Right lobe of liver (tissue), 6 donors: ENCODE measurements at regions not wholly inside any gene's neighbourhood (a gene's known extent, or its start where the extent isn't known, plus 50 kb on each side); places are given as distances from the start of the nearest gene placed in this dataset.

ENCODE experiments used
- ATAC-seq, 4 donors: fragments of 200-7000 bp; cut with Tn5 transposase; one replicate each; pipeline ENCODE4 v1.9.1; 2020; ENCODE audit warnings: mild to moderate bottlenecking in 4 of 4, moderate library complexity in 4 of 4
- DNase-seq, 3 donors: peaks; one replicate each; pipeline ENCODE4 v3.0.0-alpha.2; 2020
- H3K27ac ChIP-seq, 3 donors: fragments of 200-600 bp; one replicate each; pipeline ENCODE4 v1.8.0; 2022
- H3K27me3 ChIP-seq, 2 donors: fragments of 200-600 bp; one replicate each; pipeline ENCODE4 v1.8.0; 2022
- H3K36me3 ChIP-seq, 4 donors: fragments of 200-600 bp; sonication (generic) in 1 of 4; one replicate each; pipeline versions ENCODE4 v1.5.1 to v1.8.0; 2017 to 2022; ENCODE audit warnings: control low read depth in 1 of 4
- H3K4me1 ChIP-seq, 4 donors: fragments of 200-600 bp; sonication (generic) in 1 of 4; one replicate each; pipeline versions ENCODE4 v1.5.1 to v1.8.0; 2017 to 2022; ENCODE audit warnings: control low read depth in 1 of 4
- H3K4me3 ChIP-seq, 3 donors: fragments of 200-600 bp; one replicate each; pipeline ENCODE4 v1.8.0; 2022
- H3K9me3 ChIP-seq, 4 donors: fragments of 200-600 bp; sonication (generic) in 1 of 4; one replicate each; pipeline versions ENCODE4 v1.5.1 to v1.8.0; 2017 to 2022; ENCODE audit warnings: control low read depth in 1 of 4
- POLR2A ChIP-seq: fragments of 450-650 bp; IDR thresholded peaks from one replicate; pipeline ENCODE4 v1.6.1; 2017; ENCODE audit warnings: antibody characterized with exemption, mild to moderate bottlenecking
- WGBS: methylation state at CpG from one replicate; pipeline ENCODE4 v1.1.6; 2018; ENCODE audit warnings: low coverage, low lambda C conversion rate; ENCODE audit not compliant: insufficient coverage; ENCODE audit errors: missing lambda C conversion rate; 5-methylcytosine and 5-hydroxymethylcytosine counted together
- intact Hi-C, 2 donors: fragments of 100-400 bp; cut with DNase I; formaldehyde crosslinking; loops; one replicate each; pipeline versions ENCODE4 v1.11.2 to v1.14.1; 2022
- TF ChIP-seq, protein P1 (sequence below), 4 donors: fragments of 200-600 bp in 3 of 4; fragments of 450-650 bp in 1 of 4; IDR thresholded peaks; one replicate each; pipeline versions ENCODE4 v1.5.1 to v1.8.0; 2016 to 2022; ENCODE audit warnings: antibody characterized with exemption in 4 of 4, mild to moderate bottlenecking in 2 of 4
- donor health status: DM: no; HTN: yes; CAD: no.
- donor health status: DM: no; HTN: no; CAD: no.
- donor health status: DM: no; HTN: no; CAD: no.
- donor health status: DM: no; HTN: yes; CAD: no.
- donor health status: DM: no; HTN: yes; CAD: no.

DNA sequence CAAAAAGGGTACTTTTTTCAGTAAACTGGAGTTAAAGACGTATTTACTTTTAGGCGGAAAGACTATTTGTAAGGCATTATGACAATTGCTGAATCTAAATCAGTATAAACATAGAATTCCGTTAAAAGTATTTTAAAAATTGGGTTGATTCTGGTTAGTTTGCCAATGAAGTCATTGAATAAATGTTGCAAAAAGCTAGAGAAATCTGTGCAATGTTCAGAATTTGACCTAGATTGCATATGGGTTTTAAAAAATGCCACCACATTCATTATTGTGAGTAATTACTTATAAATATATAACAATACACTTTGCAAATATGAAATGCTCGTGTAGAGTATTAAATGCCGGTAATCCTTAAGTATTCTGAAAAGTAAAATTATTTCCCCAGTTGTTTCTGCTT is 116.5 kb upstream of the EEF1E1 start:
- H3K27me3 ChIP-seq, result no peaks in the 10 kb centered on the region
- H3K27ac ChIP-seq, result no peak overlapping the region
- 25% methylated on average over 5 of the region's 5 CpGs for WGBS
- intact Hi-C loops, result no loop called here
- ATAC-seq (no peak), DNase-seq (no peak)
- no peaks in the 10 kb centered on the region for H3K36me3 ChIP-seq
- no peaks in the 10 kb centered on the region for H3K9me3 ChIP-seq
- no peaks in the 10 kb centered on the region for H3K4me1 ChIP-seq
- TF ChIP-seq, protein P1, sequence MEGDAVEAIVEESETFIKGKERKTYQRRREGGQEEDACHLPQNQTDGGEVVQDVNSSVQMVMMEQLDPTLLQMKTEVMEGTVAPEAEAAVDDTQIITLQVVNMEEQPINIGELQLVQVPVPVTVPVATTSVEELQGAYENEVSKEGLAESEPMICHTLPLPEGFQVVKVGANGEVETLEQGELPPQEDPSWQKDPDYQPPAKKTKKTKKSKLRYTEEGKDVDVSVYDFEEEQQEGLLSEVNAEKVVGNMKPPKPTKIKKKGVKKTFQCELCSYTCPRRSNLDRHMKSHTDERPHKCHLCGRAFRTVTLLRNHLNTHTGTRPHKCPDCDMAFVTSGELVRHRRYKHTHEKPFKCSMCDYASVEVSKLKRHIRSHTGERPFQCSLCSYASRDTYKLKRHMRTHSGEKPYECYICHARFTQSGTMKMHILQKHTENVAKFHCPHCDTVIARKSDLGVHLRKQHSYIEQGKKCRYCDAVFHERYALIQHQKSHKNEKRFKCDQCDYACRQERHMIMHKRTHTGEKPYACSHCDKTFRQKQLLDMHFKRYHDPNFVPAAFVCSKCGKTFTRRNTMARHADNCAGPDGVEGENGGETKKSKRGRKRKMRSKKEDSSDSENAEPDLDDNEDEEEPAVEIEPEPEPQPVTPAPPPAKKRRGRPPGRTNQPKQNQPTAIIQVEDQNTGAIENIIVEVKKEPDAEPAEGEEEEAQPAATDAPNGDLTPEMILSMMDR (IDR thresholded peaks at IDR 0.05), result no peak
- TF ChIP-seq POLR2A, result no peak
- H3K4me3 ChIP-seq, result no peak overlapping the region

DNA sequence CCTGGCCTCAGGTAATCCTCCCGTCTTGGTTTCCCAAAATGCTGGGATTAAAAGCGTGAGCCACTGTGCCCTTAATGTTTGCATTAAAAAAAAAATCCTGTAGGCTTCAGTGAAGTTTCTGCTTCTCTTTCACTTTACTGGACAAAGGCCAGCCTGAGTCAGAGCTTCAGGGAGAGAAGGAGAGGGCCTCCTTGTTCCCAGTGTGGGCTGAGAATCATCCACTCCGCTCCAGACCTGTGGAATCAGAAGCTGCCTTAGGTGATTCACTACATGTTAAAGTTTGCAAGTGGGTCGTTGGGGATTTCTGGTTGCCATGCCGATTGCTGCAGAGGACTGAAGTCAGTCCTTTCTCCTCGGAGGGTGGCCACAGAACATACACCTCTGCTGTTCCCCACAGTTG is 113.3 kb upstream of the EEF1E1 start:
- intact Hi-C loops, result no loop called here
- H3K4me1 ChIP-seq, result no peaks in the 10 kb centered on the region
- no peak overlapping the region for H3K27ac ChIP-seq
- TF ChIP-seq, protein P1 (IDR thresholded peaks at IDR 0.05), result no peak
- TF ChIP-seq POLR2A, result no peak
- no peaks in the 10 kb centered on the region for H3K27me3 ChIP-seq
- H3K36me3 ChIP-seq, result no peaks in the 10 kb centered on the region
- no peak overlapping the region for H3K4me3 ChIP-seq
- H3K9me3 ChIP-seq, result no peaks in the 10 kb centered on the region
- ATAC-seq (no peak), DNase-seq (no peak)
- WGBS, result 25% methylated on average over 2 of the region's 6 CpGs

DNA sequence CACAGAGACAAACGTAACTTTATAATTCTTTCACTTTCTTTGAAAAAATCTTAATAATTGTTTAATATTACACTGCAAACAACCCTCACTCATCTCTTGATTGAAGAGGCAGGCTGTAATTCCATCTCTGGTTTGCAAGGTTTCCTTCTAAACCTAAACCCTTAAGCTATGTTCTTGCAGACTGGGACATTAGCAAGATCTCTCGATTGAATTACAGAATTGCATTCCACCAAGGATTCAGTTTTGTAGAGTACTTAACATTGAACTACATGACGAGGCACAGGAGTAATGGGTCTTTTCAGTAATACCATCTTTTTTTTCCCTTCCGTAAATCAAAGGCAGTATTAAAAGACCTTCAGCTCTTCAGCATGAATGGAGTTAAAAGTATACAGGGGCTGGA is 111.6 kb upstream of the EEF1E1 start:
- ATAC-seq, result no peak
- intact Hi-C loops, result loop anchor here in 1 of 2 donors (5.0 kb wide), 1 partner anchor 87 kb away; no protein-coding TSS in a partner anchor
- no peak overlapping the region for H3K27ac ChIP-seq

DNA sequence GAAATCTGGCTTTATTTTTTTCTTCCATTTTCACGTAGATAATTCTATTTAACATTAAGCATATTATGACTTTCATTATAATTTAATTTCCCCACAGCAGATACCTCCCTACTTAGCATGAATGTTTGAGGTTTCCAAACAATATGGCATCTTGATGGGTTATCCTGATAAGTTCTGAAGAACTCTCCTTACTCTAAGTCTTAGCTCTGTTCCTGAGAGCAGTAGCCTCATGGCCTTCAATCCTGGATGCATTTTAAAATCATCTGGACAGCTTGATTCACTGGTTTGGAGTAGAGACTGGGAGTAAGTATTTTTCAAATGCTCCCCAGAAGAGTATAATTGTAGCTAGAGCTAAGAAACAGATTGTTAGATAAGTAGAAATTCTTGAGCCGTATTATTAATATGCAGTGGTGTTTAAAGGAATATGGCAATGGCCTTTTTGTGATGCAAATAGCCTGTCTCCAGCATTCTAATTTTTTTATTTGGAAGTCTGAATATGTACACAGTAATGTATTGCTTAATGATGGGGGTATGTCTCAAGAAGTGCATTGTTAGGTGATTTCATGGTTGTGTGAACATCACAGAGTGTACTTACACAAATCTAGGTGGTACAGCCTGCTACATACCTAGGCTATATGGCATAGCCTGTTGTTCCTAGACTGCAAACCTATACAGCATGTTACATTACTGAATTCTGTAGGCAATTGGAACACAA is 110.5 kb upstream of the EEF1E1 start:
- no peak overlapping the region for H3K4me3 ChIP-seq

More for the DNA sequence above, 111.6 kb upstream of the EEF1E1 start:
- WGBS, result 67% methylated on average over 4 of the region's 4 CpGs
- H3K36me3 ChIP-seq, result no peaks in the 10 kb centered on the region
- DNase-seq, result no peak
- H3K9me3 ChIP-seq, result no peaks in the 10 kb centered on the region
- no peaks in the 10 kb centered on the region for H3K27me3 ChIP-seq
- TF ChIP-seq, protein P1 (IDR thresholded peaks at IDR 0.05), result no peak
- no peak for TF ChIP-seq POLR2A
- H3K4me3 ChIP-seq, result no peak overlapping the region
- no peaks in the 10 kb centered on the region for H3K4me1 ChIP-seq

More for the DNA sequence above, 110.5 kb upstream of the EEF1E1 start:
- H3K27me3 ChIP-seq, result no peaks in the 10 kb centered on the region
- H3K9me3 ChIP-seq, result no peaks in the 10 kb centered on the region
- no peaks in the 10 kb centered on the region for H3K4me1 ChIP-seq
- H3K36me3 ChIP-seq, result no peaks in the 10 kb centered on the region
- no peak overlapping the region for H3K27ac ChIP-seq
- 64% methylated on average over 2 of the region's 2 CpGs for WGBS
- no peak for ATAC-seq
- TF ChIP-seq POLR2A, result no peak
- TF ChIP-seq, protein P1 (IDR thresholded peaks at IDR 0.05), result no peak
- no peak for DNase-seq
- intact Hi-C loops, result loop anchor here in 1 of 2 donors (5.0 kb wide), 1 partner anchor 86 kb away; no protein-coding TSS in a partner anchor
